Activated CD4-positive, alpha-beta T cell treated with anti-CD3 and anti-CD28 coated beads, Interleukin-2, amount 50 U/mL, for 1 hour (primary cell): ENCODE measurements at regions not wholly inside any gene's neighbourhood (a gene's known extent, or its start where the extent isn't known, plus 50 kb on each side); places are given as distances from the start of the nearest gene placed in this dataset.

Source experiments
- DNase-seq: peaks from one replicate; pipeline ENCODE4 v3.0.0-alpha.2; 2020

- DNase-seq, result no peak
These were observed 59.6 kb upstream of the NCOR2 start for GRCh38 chr12:124626971-124627411.

- DNase-seq, result no peak
These were observed 58.7 kb upstream of the NCOR2 start for GRCh38 chr12:124625867-124626675.

- DNase-seq, result no peak
These were observed 57.4 kb upstream of the NCOR2 start for GRCh38 chr12:124624823-124625222.

GRCh38 chr12:124623344-124624035 lies 56.1 kb upstream of the NCOR2 start:
- no peak for DNase-seq

GRCh38 chr12:124622764-124623163 lies 55.4 kb upstream of the NCOR2 start:
- no peak for DNase-seq

GRCh38 chr12:124622331-124622730 lies 54.9 kb upstream of the NCOR2 start:
- DNase-seq, result no peak

GRCh38 chr12:124621296-124621660 lies 53.9 kb upstream of the NCOR2 start:
- DNase-seq, result no peak

GRCh38 chr12:124620606-124621295 lies 53.3 kb upstream of the NCOR2 start:
- DNase-seq, result no peak

- DNase-seq, result no peak
These were observed 51.0 kb upstream of the NCOR2 start for GRCh38 chr12:124618291-124618902.

GRCh38 chr12:124617615-124618014 lies 50.2 kb upstream of the NCOR2 start:
- DNase-seq, result no peak
